ENCODE measurements at regions not wholly inside any gene's neighbourhood (a gene's known extent, or its start where the extent isn't known, plus 50 kb on each side); places are given as distances from the start of the nearest gene placed in this dataset.

DNA sequence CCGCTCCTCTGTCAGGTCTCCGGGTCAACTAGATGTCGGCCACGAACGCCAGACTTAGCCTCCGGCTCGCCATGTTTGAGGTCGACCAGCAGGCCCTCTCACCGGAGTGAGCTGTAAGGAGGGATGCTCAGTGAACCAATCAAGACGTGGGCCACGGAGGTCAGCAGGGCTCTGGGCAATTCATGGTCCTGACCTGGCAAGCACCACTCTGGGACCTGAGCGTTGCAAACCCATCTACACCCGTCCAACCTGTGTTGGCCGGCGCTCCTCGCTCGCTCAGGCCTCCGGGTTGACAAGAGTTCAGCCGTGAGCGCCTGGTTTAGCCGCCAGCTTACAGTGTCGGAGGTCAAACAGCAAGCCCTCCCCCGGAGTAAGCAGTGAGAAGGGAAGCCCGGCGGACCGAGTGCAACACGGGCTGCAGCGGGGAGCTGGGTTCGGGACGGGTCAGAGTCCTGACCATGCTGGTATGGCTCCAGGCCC lies 1361.9 kb downstream of the UQCRFS1 start:
- Histone ChIP-seq H3K9me3 (ENCODE audit: low read length) (peaks cover 4% of the 10 kb centered on the region), H3K27ac (ENCODE audit: low read depth, low read length) (no peak overlapping the region), H3K4me1 (ENCODE audit: insufficient read depth, low read length) (no peaks in the 10 kb centered on the region), H3K4me3 (ENCODE audit: low read length) (no peak overlapping the region), H3K27me3 (ENCODE audit: insufficient read depth, low read length, poor library complexity, severe bottlenecking) (no peaks in the 10 kb centered on the region), H3K36me3 (ENCODE audit: insufficient read depth, low read length) (no peaks in the 10 kb centered on the region)
- peaks cover 0 to 3% of the 10 kb centered on the region in 2 donors for H3K27me3 Mint-ChIP-seq
- POLR2A ChIA-PET = no interaction called here
- peaks cover 0 to 13% (median 5%) of the 10 kb centered on the region in 3 donors for H3K36me3 Mint-ChIP-seq
- H3K9me3 Mint-ChIP-seq = peaks cover 22 to 74% (median 67%) of the 10 kb centered on the region in 5 donors
- CTCF ChIA-PET = no interaction called here
- DNase-seq = no peak
- no peak overlapping the region for H3K4me3 Mint-ChIP-seq
- H3K27ac Mint-ChIP-seq = no peak overlapping the region
- H3K4me1 Mint-ChIP-seq = no peaks in the 10 kb centered on the region

DNA sequence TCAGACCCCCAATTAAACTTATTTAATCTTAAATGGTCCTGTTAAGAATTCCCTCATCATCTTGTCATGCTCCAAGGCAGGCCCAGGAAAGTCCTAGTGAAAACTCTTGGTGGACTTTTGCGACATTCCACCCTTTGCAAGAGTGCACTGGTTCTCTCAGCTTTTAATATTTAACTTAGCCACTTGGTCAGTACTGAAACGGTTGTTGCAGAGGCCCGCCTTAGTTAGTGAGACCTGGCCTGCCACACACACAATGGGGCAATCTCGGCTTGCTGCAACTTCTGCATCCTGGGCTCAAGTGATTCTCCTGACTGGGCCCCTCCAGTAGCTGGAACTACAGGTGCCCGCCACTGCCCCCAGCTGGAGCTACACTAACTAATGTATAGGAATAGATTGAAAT lies 1366.0 kb downstream of the UQCRFS1 start:
- Mint-ChIP-seq H3K9me3 (peaks cover 27 to 72% (median 70%) of the 10 kb centered on the region in 5 donors), H3K36me3 (peaks cover 2 to 25% (median 5%) of the 10 kb centered on the region in 3 donors), H3K4me1 (no peaks in the 10 kb centered on the region), H3K27me3 (peaks cover 0 to 2% of the 10 kb centered on the region in 2 donors), H3K4me3 (no peak overlapping the region), H3K27ac (no peak overlapping the region)
- H3K4me3 ChIP-seq (ENCODE audit: low read length) = no peak overlapping the region
- CTCF ChIA-PET = no interaction called here
- no peak overlapping the region for H3K27ac ChIP-seq (ENCODE audit: low read depth, low read length)
- no peaks in the 10 kb centered on the region for H3K27me3 ChIP-seq (ENCODE audit: insufficient read depth, low read length, poor library complexity, severe bottlenecking)
- POLR2A ChIA-PET = no interaction called here
- no peaks in the 10 kb centered on the region for H3K4me1 ChIP-seq (ENCODE audit: insufficient read depth, low read length)
- H3K36me3 ChIP-seq (ENCODE audit: insufficient read depth, low read length) = no peaks in the 10 kb centered on the region
- no peak for DNase-seq
- peaks cover 2% of the 10 kb centered on the region for H3K9me3 ChIP-seq (ENCODE audit: low read length)

DNA sequence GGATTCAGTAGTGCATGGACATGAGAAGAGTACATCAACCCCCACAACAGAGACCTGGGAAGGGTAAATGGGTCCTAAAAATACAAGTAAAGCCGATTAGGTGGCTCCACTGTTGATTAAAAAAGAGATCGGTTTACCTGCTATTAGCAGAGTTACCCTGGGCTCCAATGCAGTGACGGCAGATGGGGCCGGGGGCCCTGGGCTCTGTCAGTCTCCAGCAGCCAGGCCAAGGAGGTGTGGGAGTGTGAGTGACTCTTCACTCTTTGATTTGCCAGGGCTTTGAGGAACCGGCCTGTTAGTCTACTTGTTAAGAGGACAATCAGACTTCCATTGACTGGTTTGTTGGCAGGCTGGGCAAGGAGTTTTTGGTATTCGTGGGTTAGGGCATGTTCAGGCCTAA lies 1368.7 kb downstream of the UQCRFS1 start:
- Mint-ChIP-seq H3K4me1 (no peaks in the 10 kb centered on the region), H3K36me3 (peaks cover 1 to 18% (median 2%) of the 10 kb centered on the region in 3 donors), H3K4me3 (no peak overlapping the region), H3K9me3 (peaks cover 19 to 75% (median 66%) of the 10 kb centered on the region in 5 donors), H3K27me3 (peaks cover 0 to 2% of the 10 kb centered on the region in 2 donors), H3K27ac (no peak overlapping the region)
- no peaks in the 10 kb centered on the region for H3K27me3 ChIP-seq (ENCODE audit: insufficient read depth, low read length, poor library complexity, severe bottlenecking)
- DNase-seq = no peak
- H3K9me3 ChIP-seq (ENCODE audit: low read length) = no peaks in the 10 kb centered on the region
- no peak overlapping the region for H3K27ac ChIP-seq (ENCODE audit: low read depth, low read length)
- ChIA-PET POLR2A (no interaction called here), CTCF (no interaction called here)
- H3K4me1 ChIP-seq (ENCODE audit: insufficient read depth, low read length) = no peaks in the 10 kb centered on the region
- no peak overlapping the region for H3K4me3 ChIP-seq (ENCODE audit: low read length)
- no peaks in the 10 kb centered on the region for H3K36me3 ChIP-seq (ENCODE audit: insufficient read depth, low read length)

DNA sequence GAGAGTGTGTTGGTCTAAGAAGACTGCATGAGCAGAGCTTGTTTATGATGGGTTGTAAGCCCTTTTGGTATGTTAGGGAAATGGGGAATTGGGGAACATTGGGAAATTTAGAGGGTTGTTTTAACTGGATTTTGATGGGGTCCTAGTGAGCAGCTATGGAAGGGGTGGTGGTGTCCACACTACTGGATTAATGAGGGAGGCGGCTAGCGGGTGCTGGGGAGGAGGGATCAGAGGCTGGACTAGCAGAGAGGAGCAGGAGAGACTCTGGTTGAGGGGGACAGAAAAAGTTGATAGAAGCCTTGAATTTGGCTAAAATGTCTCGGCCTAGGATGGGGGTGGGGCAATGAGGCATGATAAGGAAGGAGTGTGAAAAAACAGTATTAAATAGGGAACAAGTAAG lies 1369.1 kb downstream of the UQCRFS1 start:
- Histone ChIP-seq H3K27ac (ENCODE audit: low read depth, low read length) (no peak overlapping the region), H3K4me3 (ENCODE audit: low read length) (no peak overlapping the region), H3K9me3 (ENCODE audit: low read length) (no peaks in the 10 kb centered on the region), H3K36me3 (ENCODE audit: insufficient read depth, low read length) (no peaks in the 10 kb centered on the region), H3K27me3 (ENCODE audit: insufficient read depth, low read length, poor library complexity, severe bottlenecking) (no peaks in the 10 kb centered on the region), H3K4me1 (ENCODE audit: insufficient read depth, low read length) (no peaks in the 10 kb centered on the region)
- Mint-ChIP-seq H3K9me3 (peaks cover 19 to 72% (median 62%) of the 10 kb centered on the region in 5 donors), H3K4me1 (no peaks in the 10 kb centered on the region), H3K4me3 (no peak overlapping the region), H3K27me3 (peaks cover 0 to 2% of the 10 kb centered on the region in 2 donors), H3K27ac (no peak overlapping the region), H3K36me3 (peaks cover 1 to 18% (median 2%) of the 10 kb centered on the region in 3 donors)
- ChIA-PET POLR2A (no interaction called here), CTCF (no interaction called here)
- no peak for DNase-seq

DNA sequence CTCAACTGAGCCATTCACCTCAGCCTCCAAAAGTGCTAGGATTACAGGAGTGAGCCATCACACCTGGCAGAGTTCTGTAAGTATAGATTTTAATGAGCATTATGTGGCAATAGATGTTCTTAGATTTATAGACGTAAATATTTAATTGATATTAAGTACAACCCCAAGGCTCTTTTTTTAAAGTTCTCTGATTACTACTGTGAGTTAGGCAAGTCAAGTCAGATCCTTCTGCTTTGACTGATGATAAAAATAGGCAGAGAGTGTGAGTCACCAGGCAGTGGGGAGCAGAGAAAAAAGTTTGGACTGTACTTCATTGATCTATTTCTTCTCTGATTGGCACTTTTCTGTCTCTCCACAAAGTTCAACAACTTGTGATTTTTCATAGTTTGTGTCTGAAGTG lies 1379.9 kb downstream of the UQCRFS1 start:
- Mint-ChIP-seq H3K4me1 (no peaks in the 10 kb centered on the region), H3K27me3 (no peaks in the 10 kb centered on the region), H3K4me3 (no peak overlapping the region), H3K27ac (no peak overlapping the region), H3K36me3 (peaks cover 0 to 33% (median 4%) of the 10 kb centered on the region in 3 donors), H3K9me3 (peaks cover 6 to 48% (median 32%) of the 10 kb centered on the region in 5 donors)
- Histone ChIP-seq H3K27me3 (ENCODE audit: insufficient read depth, low read length, poor library complexity, severe bottlenecking) (no peaks in the 10 kb centered on the region), H3K27ac (ENCODE audit: low read depth, low read length) (no peak overlapping the region), H3K4me3 (ENCODE audit: low read length) (no peak overlapping the region), H3K9me3 (ENCODE audit: low read length) (no peaks in the 10 kb centered on the region), H3K4me1 (ENCODE audit: insufficient read depth, low read length) (no peaks in the 10 kb centered on the region), H3K36me3 (ENCODE audit: insufficient read depth, low read length) (no peaks in the 10 kb centered on the region)
- CTCF ChIA-PET = no interaction called here
- POLR2A ChIA-PET = no interaction called here
- no peak for DNase-seq

DNA sequence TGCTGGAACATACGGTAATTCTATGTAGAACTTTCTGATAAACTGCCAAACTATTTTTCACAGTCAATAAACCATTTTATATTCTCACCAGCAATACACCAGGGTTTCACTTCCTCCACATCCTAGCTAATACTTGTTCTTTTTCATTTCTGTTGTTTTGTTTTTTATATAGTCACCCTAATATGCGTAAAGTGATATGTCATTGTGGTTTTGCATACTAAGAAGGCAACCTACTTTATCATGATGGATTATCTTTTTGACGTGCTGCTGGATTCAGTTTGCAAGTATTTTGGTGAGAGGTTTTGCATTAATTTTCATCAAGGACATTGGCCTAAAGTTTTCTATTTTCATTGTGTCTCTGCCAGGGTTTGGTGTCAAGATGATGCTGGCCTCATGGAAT lies 1384.1 kb downstream of the UQCRFS1 start:
- Histone ChIP-seq H3K27me3 (ENCODE audit: insufficient read depth, low read length, poor library complexity, severe bottlenecking) (no peaks in the 10 kb centered on the region), H3K27ac (ENCODE audit: low read depth, low read length) (no peak overlapping the region), H3K36me3 (ENCODE audit: insufficient read depth, low read length) (no peaks in the 10 kb centered on the region), H3K4me3 (ENCODE audit: low read length) (no peak overlapping the region), H3K9me3 (ENCODE audit: low read length) (no peaks in the 10 kb centered on the region), H3K4me1 (ENCODE audit: insufficient read depth, low read length) (no peaks in the 10 kb centered on the region)
- ChIA-PET CTCF (no interaction called here), POLR2A (no interaction called here)
- no peak overlapping the region for H3K4me3 Mint-ChIP-seq
- DNase-seq = no peak
- H3K9me3 Mint-ChIP-seq = peaks cover 0 to 41% (median 22%) of the 10 kb centered on the region in 5 donors
- no peak overlapping the region for H3K27ac Mint-ChIP-seq
- H3K27me3 Mint-ChIP-seq = no peaks in the 10 kb centered on the region
- H3K4me1 Mint-ChIP-seq = no peaks in the 10 kb centered on the region
- H3K36me3 Mint-ChIP-seq = peaks cover 1 to 24% (median 3%) of the 10 kb centered on the region in 3 donors

DNA sequence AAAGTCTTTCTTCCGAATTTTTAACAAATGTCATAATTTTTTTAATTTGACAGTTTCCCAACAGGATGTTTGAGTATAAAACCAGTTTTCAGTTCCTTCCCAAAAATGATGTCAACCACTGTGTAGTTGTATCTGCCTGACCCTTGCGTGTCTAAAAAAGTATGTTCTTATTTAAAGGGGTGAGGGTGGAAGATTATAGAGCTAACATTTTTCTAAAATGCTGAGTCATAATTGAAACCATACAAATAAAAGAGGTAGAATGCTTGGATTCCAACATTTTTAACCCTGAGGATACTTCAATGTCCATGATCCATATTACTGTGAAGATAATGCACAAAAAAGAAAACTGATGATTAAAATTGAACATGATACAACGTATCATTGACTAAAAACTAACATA lies 1388.8 kb downstream of the UQCRFS1 start:
- CTCF ChIA-PET = no interaction called here
- Histone ChIP-seq H3K4me1 (ENCODE audit: insufficient read depth, low read length) (no peaks in the 10 kb centered on the region), H3K9me3 (ENCODE audit: low read length) (no peaks in the 10 kb centered on the region), H3K27me3 (ENCODE audit: insufficient read depth, low read length, poor library complexity, severe bottlenecking) (no peaks in the 10 kb centered on the region), H3K4me3 (ENCODE audit: low read length) (no peak overlapping the region), H3K36me3 (ENCODE audit: insufficient read depth, low read length) (no peaks in the 10 kb centered on the region), H3K27ac (ENCODE audit: low read depth, low read length) (no peak overlapping the region)
- Mint-ChIP-seq H3K36me3 (peaks cover 1 to 18% (median 6%) of the 10 kb centered on the region in 3 donors), H3K4me3 (no peak overlapping the region), H3K27ac (no peak overlapping the region), H3K27me3 (peaks cover 0 to 4% of the 10 kb centered on the region in 2 donors), H3K4me1 (no peaks in the 10 kb centered on the region), H3K9me3 (peaks cover 4 to 54% (median 17%) of the 10 kb centered on the region in 5 donors)
- POLR2A ChIA-PET = no interaction called here
- no peak for DNase-seq

DNA sequence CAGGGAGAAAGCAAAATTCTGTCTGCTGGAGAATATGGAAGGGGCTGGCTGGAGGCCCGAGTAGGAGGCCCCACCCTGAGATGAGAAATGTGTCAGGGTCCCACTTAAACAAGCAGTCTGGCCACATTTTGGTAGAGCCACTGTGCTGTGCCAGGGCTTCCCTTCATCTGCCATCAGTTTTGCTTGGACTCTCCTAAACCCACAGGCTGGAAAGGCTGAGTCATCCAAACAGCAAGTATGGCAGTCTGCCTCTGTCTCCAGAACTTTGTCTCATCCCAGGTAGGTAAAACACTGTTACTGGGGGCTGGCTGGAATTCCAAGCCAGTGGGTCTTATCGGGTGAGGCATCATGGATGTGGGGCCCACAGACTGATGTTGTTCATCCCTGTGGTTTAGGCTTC lies 1390.6 kb downstream of the UQCRFS1 start:
- Mint-ChIP-seq H3K27ac (no peak overlapping the region), H3K9me3 (peaks cover 11 to 56% (median 30%) of the 10 kb centered on the region in 5 donors), H3K36me3 (peaks cover 0 to 22% (median 7%) of the 10 kb centered on the region in 3 donors), H3K4me3 (no peak overlapping the region), H3K4me1 (no peaks in the 10 kb centered on the region), H3K27me3 (peaks cover 0 to 4% of the 10 kb centered on the region in 2 donors)
- no peaks in the 10 kb centered on the region for H3K27me3 ChIP-seq (ENCODE audit: insufficient read depth, low read length, poor library complexity, severe bottlenecking)
- ChIA-PET CTCF (no interaction called here), POLR2A (no interaction called here)
- no peaks in the 10 kb centered on the region for H3K9me3 ChIP-seq (ENCODE audit: low read length)
- H3K36me3 ChIP-seq (ENCODE audit: insufficient read depth, low read length) = no peaks in the 10 kb centered on the region
- DNase-seq = no peak
- no peaks in the 10 kb centered on the region for H3K4me1 ChIP-seq (ENCODE audit: insufficient read depth, low read length)
- no peak overlapping the region for H3K27ac ChIP-seq (ENCODE audit: low read depth, low read length)
- H3K4me3 ChIP-seq (ENCODE audit: low read length) = no peak overlapping the region

All from CD8-positive, alpha-beta memory T cell (primary cell).